ENCODE measurements at regions not wholly inside any gene's neighbourhood (a gene's known extent, or its start where the extent isn't known, plus 50 kb on each side); places are given as distances from the start of the nearest gene placed in this dataset.

DNA sequence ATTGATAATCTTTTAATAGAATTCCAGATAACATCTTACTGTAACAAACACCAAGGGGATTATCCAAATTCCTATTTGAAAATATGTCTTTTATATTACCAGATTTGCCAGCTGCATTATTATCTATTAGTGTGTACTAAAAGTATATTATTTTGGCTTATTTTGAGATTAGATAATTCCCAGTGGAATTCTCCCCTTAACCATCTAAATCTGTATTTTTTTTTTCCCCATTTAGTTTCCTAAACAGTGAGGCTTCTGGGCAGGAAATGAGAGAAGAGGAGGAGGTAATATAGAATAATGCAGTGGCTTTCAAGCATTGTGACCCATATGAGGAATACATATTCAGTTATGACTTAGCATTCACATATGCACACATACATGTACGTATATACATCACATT, 53.5 kb upstream of the ABL1 start:
- Histone ChIP-seq H3K27ac (ENCODE audit: low read depth, low read length) (no peak overlapping the region), H3K4me3 (ENCODE audit: low read depth in 1 of 2, low read length in 2 of 2) (no peak overlapping the region), H3K27me3 (ENCODE audit: control insufficient read depth in 1 of 2, insufficient read depth in 2 of 2, low read length in 2 of 2) (no peaks in the 10 kb centered on the region), H3K9ac (ENCODE audit: low read depth in 1 of 2, low read length in 2 of 2) (no peak overlapping the region), H3K36me3 (ENCODE audit: control insufficient read depth in 1 of 2, insufficient read depth in 2 of 2, low read length in 2 of 2) (no peaks in the 10 kb centered on the region), H3K4me1 (ENCODE audit: control insufficient read depth in 1 of 2, insufficient read depth in 2 of 2, low read length in 2 of 2) (peaks cover 3 to 12% of the 10 kb centered on the region in 2 donors), H3K9me3 (ENCODE audit: control insufficient read depth in 1 of 2, low read length in 2 of 2) (no peaks in the 10 kb centered on the region)

DNA sequence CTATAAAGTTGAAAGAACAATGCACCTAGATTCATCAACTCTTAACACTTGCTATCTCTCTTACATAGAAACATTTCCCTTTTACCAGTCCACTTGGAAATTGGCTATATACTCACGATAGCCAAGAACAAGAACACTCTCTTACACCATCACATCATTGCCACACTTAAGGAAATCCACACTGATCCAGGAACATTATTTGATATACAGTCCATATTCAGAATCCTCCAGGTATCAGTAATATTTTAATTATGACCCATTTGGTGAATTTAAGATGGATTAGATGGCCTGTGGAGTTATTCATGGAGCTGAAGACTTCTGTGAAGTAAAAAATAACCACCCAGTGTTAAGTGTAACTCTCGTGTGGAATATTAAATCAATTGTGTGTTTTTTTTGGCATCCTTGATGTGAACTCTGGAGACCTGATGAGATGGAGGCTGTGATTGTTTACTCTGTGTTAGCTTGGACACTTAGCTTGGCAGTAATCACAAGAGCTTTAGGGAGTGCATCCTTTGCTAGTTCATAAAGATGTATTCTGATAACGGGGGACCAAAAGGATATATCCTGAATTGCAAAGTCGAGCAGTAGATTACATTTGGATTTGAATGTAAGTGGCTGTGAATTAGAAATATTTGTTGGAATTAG, 52.0 kb upstream of the ABL1 start:
- Histone ChIP-seq H3K27ac (ENCODE audit: low read depth, low read length) (no peak overlapping the region), H3K4me1 (ENCODE audit: control insufficient read depth in 1 of 2, insufficient read depth in 2 of 2, low read length in 2 of 2) (peaks cover 3 to 12% of the 10 kb centered on the region in 2 donors), H3K4me3 (ENCODE audit: low read depth in 1 of 2, low read length in 2 of 2) (no peak overlapping the region), H3K36me3 (ENCODE audit: control insufficient read depth in 1 of 2, insufficient read depth in 2 of 2, low read length in 2 of 2) (no peaks in the 10 kb centered on the region), H3K9me3 (ENCODE audit: control insufficient read depth in 1 of 2, low read length in 2 of 2) (no peaks in the 10 kb centered on the region), H3K27me3 (ENCODE audit: control insufficient read depth in 1 of 2, insufficient read depth in 2 of 2, low read length in 2 of 2) (no peaks in the 10 kb centered on the region), H3K9ac (ENCODE audit: low read depth in 1 of 2, low read length in 2 of 2) (no peak overlapping the region)

GRCh38 chr9:130785053-130785452, 50.0 kb upstream of the ABL1 start:
- Histone ChIP-seq H3K27ac (ENCODE audit: low read depth, low read length) (no peak overlapping the region), H3K27me3 (ENCODE audit: control insufficient read depth in 1 of 2, insufficient read depth in 2 of 2, low read length in 2 of 2) (no peaks in the 10 kb centered on the region), H3K4me3 (ENCODE audit: low read depth in 1 of 2, low read length in 2 of 2) (no peak overlapping the region), H3K36me3 (ENCODE audit: control insufficient read depth in 1 of 2, insufficient read depth in 2 of 2, low read length in 2 of 2) (no peaks in the 10 kb centered on the region), H3K9me3 (ENCODE audit: control insufficient read depth in 1 of 2, low read length in 2 of 2) (peaks cover 0 to 6% of the 10 kb centered on the region in 2 donors), H3K4me1 (ENCODE audit: control insufficient read depth in 1 of 2, insufficient read depth in 2 of 2, low read length in 2 of 2) (no peaks in the 10 kb centered on the region), H3K9ac (ENCODE audit: low read depth in 1 of 2, low read length in 2 of 2) (no peak overlapping the region)
